Suprapubic skin (tissue), 4 donors: ENCODE measurements at regions not wholly inside any gene's neighbourhood (a gene's known extent, or its start where the extent isn't known, plus 50 kb on each side); places are given as distances from the start of the nearest gene placed in this dataset.
"Not testable (repeated sequence)": the region's sequence is repeated elsewhere in the genome, so short reads cannot be mapped to it uniquely, and the experiment has no call there.

Experiments
- EP300 ChIP-seq: sonication (generic); formaldehyde crosslinking; IDR thresholded peaks from one replicate; pipeline ENCODE4 v1.6.1; 2017; ENCODE audit warnings: antibody characterized with exemption
- POLR2AphosphoS5 ChIP-seq, 3 donors: sonication (generic); formaldehyde crosslinking; IDR thresholded peaks; one replicate each; pipeline ENCODE4 v1.6.1; 2017; ENCODE audit warnings: antibody characterized with exemption in 3 of 3

- not testable (repeated sequence) for TF ChIP-seq EP300; POLR2AphosphoS5 (IDR thresholded peaks at IDR 0.05)
Measured at GRCh38 chr6:27194453-27194852, 53.0 kb upstream of the PRSS16 start.
